Heart right ventricle (tissue), 16 donors: ENCODE measurements at regions not wholly inside any gene's neighbourhood (a gene's known extent, or its start where the extent isn't known, plus 50 kb on each side); places are given as distances from the start of the nearest gene placed in this dataset.

ENCODE experiments used
- ATAC-seq, 8 donors: fragments of 200-7000 bp; cut with Tn5 transposase; one replicate each; pipeline ENCODE4 v1.9.1; 2020; ENCODE audit warnings: mild to moderate bottlenecking in 8 of 8, moderate library complexity in 8 of 8, moderate number of reproducible peaks in 1 of 8
- DNase-seq, 2 donors: peaks; one replicate each; pipeline ENCODE4 v3.0.0-alpha.2; 2020
- H3K27ac ChIP-seq, 10 donors: fragments of 200-600 bp; sonication (generic) in 2 of 10; one replicate each; pipeline versions ENCODE4 v1.5.0 to v1.8.0; 2020 to 2022; ENCODE audit warnings: mild to moderate bottlenecking in 3 of 10
- H3K27me3 ChIP-seq, 7 donors: fragments of 200-600 bp; one replicate each; pipeline ENCODE4 v1.8.0; 2021 to 2022; ENCODE audit warnings: mild to moderate bottlenecking in 2 of 7
- H3K36me3 ChIP-seq, 9 donors: fragments of 200-600 bp; sonication (generic) in 1 of 9; one replicate each; pipeline versions ENCODE4 v1.5.0 to v1.8.0; 2020 to 2022; ENCODE audit warnings: mild to moderate bottlenecking in 2 of 9
- H3K4me1 ChIP-seq, 9 donors: fragments of 200-600 bp; sonication (generic) in 1 of 9; one replicate each; pipeline versions ENCODE4 v1.5.0 to v1.8.0; 2020 to 2022; ENCODE audit warnings: mild to moderate bottlenecking in 4 of 9
- H3K4me3 ChIP-seq, 10 donors: fragments of 200-600 bp; sonication (generic) in 2 of 10; one replicate each; pipeline versions ENCODE4 v1.5.0 to v1.8.0; 2020 to 2022; ENCODE audit warnings: mild to moderate bottlenecking in 7 of 10, moderate library complexity in 2 of 10
- H3K9me3 ChIP-seq, 11 donors: fragments of 200-600 bp in 10 of 11; sonication (generic) in 2 of 11; one replicate each; pipeline versions ENCODE4 v1.5.0 to v1.8.0; 2013 to 2022; ENCODE audit warnings: mild to moderate bottlenecking in 2 of 11, control low read depth in 1 of 11, moderate library complexity in 1 of 11
- CTCF ChIP-seq, 9 donors: fragments of 200-600 bp; sonication (generic) in 2 of 9; IDR thresholded peaks; one replicate each; pipeline versions ENCODE4 v1.5.0 to v1.8.0; 2021 to 2022; ENCODE audit warnings: antibody characterized with exemption in 9 of 9, mild to moderate bottlenecking in 5 of 9, moderate library complexity in 1 of 9
- WGBS, 2 donors: extraction: QIAGEN DNeasy Blood & Tissue Kit; methylation state at CpG; one replicate each; pipeline ENCODE4 v1.1.7; 2013; ENCODE audit warnings: inconsistent platforms in 1 of 2; 5-methylcytosine and 5-hydroxymethylcytosine counted together
- intact Hi-C, 10 donors: fragments of 100-400 bp; cut with DNase I; formaldehyde crosslinking; loops; one replicate each; pipeline versions ENCODE4 v1.11.1 to v1.14.2; 2022
- donor health status: Arrhythmogenic right ventricular cardiomyopathy.
- donor health status: ischemic (EF 13 %, LVEDD 7.1; RV severe dilation, severe dysfunction).
- donor health status: healthy with polysubstance abuse.
- donor health status: DM: no; HTN: yes; CAD: no.
- donor health status: DM: no; HTN: no; CAD: no.
- donor health status: ischemic (EF 25% LVEDD 6.9; RV normal size, moderate dysfunction).
- donor health status: ischemic (EF 25% LVEDD 5.7; RV mildly dilated, moderate dysfunction).
- donor health status: healthy.
- donor health status: DM: yes; HTN: yes; CAD: no.
- donor health status: Ischemic cardiomyopathy.
- donor health status: ischemic (EF 35%, LVEDD 5.7; RV mildly dilated, moderate dysfunction).
- donor health status: nonischemic (EF 11% LVEDD 7.7; RV severe dilation, severe dysfunction).
- donor health status: DM: yes; HTN: yes; CAD: no.
- donor health status: PGD.
- donor health status: ischemic (EF 29% LVEDD 5.4; RV normal size, mild dysfunction).
- donor health status: nonischemic (EF 23%, LVEDD 6.1; RV moderate dilation, normal function).

- H3K9me3 ChIP-seq, result peaks cover 0 to 7% (median 0%) of the 10 kb centered on the region in 11 donors
- H3K27ac ChIP-seq, result no peak overlapping the region
- DNase-seq (no peak), ATAC-seq (no peak)
- no peaks in the 10 kb centered on the region for H3K27me3 ChIP-seq
- intact Hi-C loops, result no loop called here
- H3K36me3 ChIP-seq, result no peaks in the 10 kb centered on the region
- H3K4me3 ChIP-seq, result no peak overlapping the region
- no peak for TF ChIP-seq CTCF (IDR thresholded peaks at IDR 0.05)
- peaks cover 0 to 9% (median 0%) of the 10 kb centered on the region in 9 donors for H3K4me1 ChIP-seq
- 96 to 97% methylated on average over 3 of the region's 3 CpGs for WGBS, 2 donors
These were observed 77.3 kb upstream of the MMADHC start for GRCh38 chr2:149664896-149665295.

- ATAC-seq, result no peak
- peaks cover 0 to 7% (median 0%) of the 10 kb centered on the region in 11 donors for H3K9me3 ChIP-seq
- H3K36me3 ChIP-seq, result no peaks in the 10 kb centered on the region
- intact Hi-C loops, result no loop called here
- peaks cover 0 to 9% (median 0%) of the 10 kb centered on the region in 9 donors for H3K4me1 ChIP-seq
- no peak for TF ChIP-seq CTCF (IDR thresholded peaks at IDR 0.05)
- no peak overlapping the region for H3K4me3 ChIP-seq
- H3K27me3 ChIP-seq, result no peaks in the 10 kb centered on the region
- no peak for DNase-seq
- no peak overlapping the region for H3K27ac ChIP-seq
These were observed 75.0 kb upstream of the MMADHC start for GRCh38 chr2:149662556-149662955.

- no peak for TF ChIP-seq CTCF (IDR thresholded peaks at IDR 0.05)
- H3K4me1 ChIP-seq, result peaks cover 0 to 9% (median 0%) of the 10 kb centered on the region in 9 donors
- intact Hi-C loops, result no loop called here
- no peak overlapping the region for H3K27ac ChIP-seq
- no peak overlapping the region for H3K4me3 ChIP-seq
- peaks cover 0 to 7% (median 0%) of the 10 kb centered on the region in 11 donors for H3K9me3 ChIP-seq
- peak in 1 of 8 donors; percentile 19 for ATAC-seq
- H3K27me3 ChIP-seq, result no peaks in the 10 kb centered on the region
- H3K36me3 ChIP-seq, result no peaks in the 10 kb centered on the region
- 35 to 59% methylated on average over 1 of the region's 1 CpG for WGBS, 2 donors
- DNase-seq, result no peak
These were observed 74.3 kb upstream of the MMADHC start for GRCh38 chr2:149661844-149662243.

GRCh38 chr2:149658553-149658952 lies 71.0 kb upstream of the MMADHC start:
- DNase-seq, result no peak
- no peaks in the 10 kb centered on the region for H3K27me3 ChIP-seq
- H3K4me1 ChIP-seq, result peaks cover 0 to 9% (median 0%) of the 10 kb centered on the region in 9 donors
- no peaks in the 10 kb centered on the region for H3K36me3 ChIP-seq
- intact Hi-C loops, result loop anchor here in 1 of 10 donors (2.0 kb wide), 1 partner anchor 24 kb away; no protein-coding TSS in a partner anchor
- no peak for ATAC-seq
- no peak for TF ChIP-seq CTCF (IDR thresholded peaks at IDR 0.05)
- no peak overlapping the region for H3K4me3 ChIP-seq
- H3K27ac ChIP-seq, result no peak overlapping the region
- H3K9me3 ChIP-seq, result peaks cover 0 to 5% (median 0%) of the 10 kb centered on the region in 11 donors
